HEK293 (cell line): ENCODE measurements at regions not wholly inside any gene's neighbourhood (a gene's known extent, or its start where the extent isn't known, plus 50 kb on each side); places are given as distances from the start of the nearest gene placed in this dataset.

Experiments used
- CTCF ChIA-PET: fragments of 350-600 bp; formaldehyde crosslinking; extraction: SDS; loops from one replicate; lab custom pipeline; 2021; ENCODE audit warnings: antibody characterized with exemption; lab: Yijun Ruan, JAX
- POLR2A ChIA-PET: fragments of 300-600 bp; formaldehyde crosslinking; extraction: SDS; loops from one replicate; lab custom pipeline; 2020; ENCODE audit warnings: antibody characterized with exemption, inconsistent platforms; lab: Yijun Ruan, JAX
- H3K27ac ChIP-seq: fragments of 200-500 bp; sonication (Bioruptor generic); 2 replicates; pipeline ENCODE4 v1.5.1; 2014; ENCODE audit warnings: low read depth, low read length, control low read depth, inconsistent platforms; ENCODE audit errors: extremely low read depth
- H3K36me3 ChIP-seq, 2 experiments: fragments of 200-500 bp in 1 of 2; sonication (Bioruptor generic) in 1 of 2; 1 replicate in 1 of 2; 2 replicates in 1 of 2; pipeline ENCODE4 v1.5.1; 2014 to 2017; ENCODE audit warnings: inconsistent platforms in 2 of 2, low read length in 2 of 2; ENCODE audit not compliant: control insufficient read depth in 2 of 2, insufficient read depth in 1 of 2
- H3K4me1 ChIP-seq: fragments of 200-500 bp; sonication (Bioruptor generic); 2 replicates; pipeline ENCODE4 v1.5.1; 2014; ENCODE audit warnings: mild to moderate bottlenecking, low read length, inconsistent platforms; ENCODE audit not compliant: control insufficient read depth, insufficient read depth
- H3K4me3 ChIP-seq: 2 replicates; pipeline ENCODE4 v1.5.1; 2011; ENCODE audit warnings: low read depth, mild to moderate bottlenecking, control low read depth, low read length, moderate library complexity
- H3K9me3 ChIP-seq: fragments of 200-500 bp; sonication (Bioruptor generic); 2 replicates; pipeline ENCODE4 v1.5.1; 2014; ENCODE audit warnings: low read depth, low read length, inconsistent platforms; ENCODE audit not compliant: control insufficient read depth, insufficient read depth
- BCL11B ChIP-seq: fragments of 450-650 bp; formaldehyde crosslinking; IDR thresholded peaks from 2 replicates; pipeline ENCODE4 v1.5.1; 2016; ENCODE audit warnings: low read depth, missing biosample characterization, missing genetic modification characterization
- OVOL3 ChIP-seq: fragments of 450-650 bp; formaldehyde crosslinking; IDR thresholded peaks from 2 replicates; pipeline ENCODE4 v1.5.1; 2016; ENCODE audit warnings: missing biosample characterization, missing genetic modification characterization
- REPIN1 ChIP-seq: fragments of 450-650 bp; formaldehyde crosslinking; IDR thresholded peaks from 2 replicates; pipeline ENCODE4 v1.5.1; 2017; ENCODE audit warnings: missing biosample characterization, missing genetic modification characterization, low read depth
- ZBTB8A ChIP-seq: fragments of 450-650 bp; formaldehyde crosslinking; IDR thresholded peaks from 2 replicates; pipeline ENCODE4 v1.5.1; 2016; ENCODE audit warnings: missing biosample characterization, missing genetic modification characterization
- ZFP3 ChIP-seq: fragments of 450-650 bp; formaldehyde crosslinking; IDR thresholded peaks from 2 replicates; pipeline ENCODE4 v1.5.1; 2016; ENCODE audit warnings: low read depth, missing biosample characterization, missing genetic modification characterization
- ZFP69B ChIP-seq: fragments of 450-650 bp; formaldehyde crosslinking; IDR thresholded peaks from 2 replicates; pipeline ENCODE4 v1.5.1; 2016; ENCODE audit warnings: missing biosample characterization, missing genetic modification characterization
- ZNF112 ChIP-seq: fragments of 450-650 bp; formaldehyde crosslinking; IDR thresholded peaks from 2 replicates; pipeline ENCODE4 v1.5.0; 2017; ENCODE audit warnings: missing biosample characterization, missing genetic modification characterization
- ZNF121 ChIP-seq: fragments of 450-650 bp; formaldehyde crosslinking; IDR thresholded peaks from 2 replicates; pipeline ENCODE4 v1.5.1; 2016; ENCODE audit warnings: missing biosample characterization, missing genetic modification characterization
- ZNF23 ChIP-seq: fragments of 450-650 bp; formaldehyde crosslinking; IDR thresholded peaks from 2 replicates; pipeline ENCODE4 v1.5.1; 2016; ENCODE audit warnings: missing biosample characterization, missing genetic modification characterization, borderline replicate concordance
- ZNF391 ChIP-seq: fragments of 450-650 bp; formaldehyde crosslinking; IDR thresholded peaks from 2 replicates; pipeline ENCODE4 v1.5.1; 2016; ENCODE audit warnings: low read depth, missing biosample characterization, missing genetic modification characterization, borderline replicate concordance
- ZNF548 ChIP-seq: fragments of 450-650 bp; formaldehyde crosslinking; IDR thresholded peaks from 2 replicates; pipeline ENCODE4 v1.5.1; 2016; ENCODE audit warnings: missing biosample characterization, missing genetic modification characterization
- ZNF555 ChIP-seq: fragments of 450-650 bp; formaldehyde crosslinking; conservative IDR thresholded peaks from 2 replicates; pipeline ENCODE4 v1.5.1; 2017; ENCODE audit warnings: missing biosample characterization, mild to moderate bottlenecking, missing genetic modification characterization, inconsistent platforms
- ZNF585B ChIP-seq: fragments of 450-650 bp; formaldehyde crosslinking; IDR thresholded peaks from 2 replicates; pipeline ENCODE4 v1.5.1; 2016; ENCODE audit warnings: missing biosample characterization, missing genetic modification characterization
- ZNF768 ChIP-seq: fragments of 450-650 bp; formaldehyde crosslinking; IDR thresholded peaks from 2 replicates; pipeline ENCODE4 v1.5.1; 2018; ENCODE audit warnings: missing biosample characterization, mild to moderate bottlenecking, missing genetic modification characterization
- ZXDB ChIP-seq: fragments of 450-650 bp; formaldehyde crosslinking; IDR thresholded peaks from 2 replicates; pipeline ENCODE4 v1.5.1; 2016; ENCODE audit warnings: missing biosample characterization, missing genetic modification characterization
- TF ChIP-seq, protein P1 (sequence below): fragments of 450-650 bp; formaldehyde crosslinking; IDR thresholded peaks from 2 replicates; pipeline ENCODE4 v1.5.1; 2017; ENCODE audit warnings: missing biosample characterization, missing genetic modification characterization
- TF ChIP-seq, protein P2 (sequence below): fragments of 450-650 bp; formaldehyde crosslinking; optimal IDR thresholded peaks from 2 replicates; pipeline ENCODE3; 2016; ENCODE audit warnings: missing biosample characterization, mild to moderate bottlenecking, missing genetic modification characterization
- TF ChIP-seq, protein P3 (sequence below): fragments of 450-650 bp; formaldehyde crosslinking; IDR thresholded peaks from 2 replicates; pipeline ENCODE4 v1.5.1; 2017; ENCODE audit warnings: missing biosample characterization, missing genetic modification characterization
- TF ChIP-seq, protein P4 (sequence below): fragments of 450-650 bp; formaldehyde crosslinking; IDR thresholded peaks from 2 replicates; pipeline ENCODE4 v1.5.1; 2016; ENCODE audit warnings: missing biosample characterization, missing genetic modification characterization, borderline replicate concordance
- TF ChIP-seq, protein P5 (sequence below): sonication (generic); formaldehyde crosslinking; IDR thresholded peaks from 2 replicates; pipeline ENCODE4 v1.8.1; 2022; ENCODE audit warnings: mild to moderate bottlenecking, moderate library complexity, missing genetic modification reagents
- TF ChIP-seq, protein P6 (sequence below): fragments of 450-650 bp; formaldehyde crosslinking; IDR thresholded peaks from 2 replicates; pipeline ENCODE4 v1.5.1; 2016; ENCODE audit warnings: missing biosample characterization, missing genetic modification characterization

DNA sequence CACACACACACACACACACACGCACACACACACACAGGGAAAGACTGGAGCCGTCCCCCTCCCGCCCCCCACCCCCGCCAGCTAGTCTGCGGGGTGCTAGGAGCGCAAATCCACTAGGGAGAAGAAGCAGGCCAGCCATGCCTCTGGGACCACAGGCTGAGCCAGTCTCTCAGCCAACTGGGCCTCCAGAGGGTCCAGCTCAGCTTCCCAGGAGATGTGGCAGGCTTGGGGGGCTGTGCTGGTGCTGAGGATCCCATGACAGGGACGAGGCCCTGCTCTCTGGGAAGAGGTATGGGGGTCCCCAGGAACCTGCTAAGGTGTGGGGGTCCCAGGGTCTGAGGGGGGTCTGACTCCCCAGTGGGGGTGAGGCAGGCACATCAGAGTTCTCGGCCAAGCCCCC is 133.5 kb downstream of the NCOR2 start:
- no peak for TF ChIP-seq ZNF555 (tag by site-specific recombination)
- TF ChIP-seq, protein P1, sequence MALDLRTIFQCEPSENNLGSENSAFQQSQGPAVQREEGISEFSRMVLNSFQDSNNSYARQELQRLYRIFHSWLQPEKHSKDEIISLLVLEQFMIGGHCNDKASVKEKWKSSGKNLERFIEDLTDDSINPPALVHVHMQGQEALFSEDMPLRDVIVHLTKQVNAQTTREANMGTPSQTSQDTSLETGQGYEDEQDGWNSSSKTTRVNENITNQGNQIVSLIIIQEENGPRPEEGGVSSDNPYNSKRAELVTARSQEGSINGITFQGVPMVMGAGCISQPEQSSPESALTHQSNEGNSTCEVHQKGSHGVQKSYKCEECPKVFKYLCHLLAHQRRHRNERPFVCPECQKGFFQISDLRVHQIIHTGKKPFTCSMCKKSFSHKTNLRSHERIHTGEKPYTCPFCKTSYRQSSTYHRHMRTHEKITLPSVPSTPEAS, result peak; percentile 84; the same call in 1 of the 2 replicates
- CTCF ChIA-PET, result no interaction called here
- H3K9me3 ChIP-seq, result no peaks in the 10 kb centered on the region
- no peak overlapping the region for H3K27ac ChIP-seq
- H3K36me3 ChIP-seq, result peaks cover 0 to 38% of the 10 kb centered on the region in 2 experiments; a peak in 2 of 3 replicates
- no peaks in the 10 kb centered on the region for H3K4me1 ChIP-seq
- H3K4me3 ChIP-seq, result no peak overlapping the region
- POLR2A ChIA-PET, result no interaction called here

DNA sequence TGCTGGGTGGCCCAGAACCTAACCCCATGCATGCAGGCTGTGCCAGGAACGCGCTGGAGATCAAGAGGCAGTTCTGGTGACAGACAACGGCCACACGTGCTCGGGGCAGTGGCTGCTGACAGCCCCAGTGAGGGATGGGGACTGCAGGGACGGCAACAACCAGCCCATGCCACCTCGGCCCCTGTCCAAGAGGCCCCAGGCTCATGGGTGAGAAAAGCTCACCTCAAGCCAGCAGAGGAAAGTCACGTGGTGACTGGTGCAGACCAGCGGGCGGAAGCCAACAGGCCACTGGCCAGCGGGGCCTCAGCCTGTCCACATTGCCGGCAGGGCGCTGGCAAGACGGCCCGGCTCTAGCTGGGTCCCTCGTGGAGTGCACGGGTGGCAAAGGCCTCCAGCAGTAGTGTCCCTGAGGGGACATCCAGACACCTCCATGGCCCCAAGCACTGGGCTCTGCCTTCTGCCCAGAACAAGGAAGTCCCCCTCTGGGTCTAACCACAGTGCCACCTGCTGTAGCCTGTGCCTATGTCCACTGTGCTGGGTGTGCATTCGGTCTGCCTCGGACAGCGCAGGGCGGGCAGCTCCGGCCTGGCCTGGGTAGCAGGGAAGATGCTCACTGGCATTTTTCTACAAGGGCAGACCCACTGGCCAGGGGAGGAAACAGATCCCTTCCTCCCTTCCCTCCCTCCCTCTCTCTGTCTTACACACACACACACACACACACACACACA is 134.1 kb downstream of the NCOR2 start:
- no peak overlapping the region for H3K27ac ChIP-seq

DNA sequence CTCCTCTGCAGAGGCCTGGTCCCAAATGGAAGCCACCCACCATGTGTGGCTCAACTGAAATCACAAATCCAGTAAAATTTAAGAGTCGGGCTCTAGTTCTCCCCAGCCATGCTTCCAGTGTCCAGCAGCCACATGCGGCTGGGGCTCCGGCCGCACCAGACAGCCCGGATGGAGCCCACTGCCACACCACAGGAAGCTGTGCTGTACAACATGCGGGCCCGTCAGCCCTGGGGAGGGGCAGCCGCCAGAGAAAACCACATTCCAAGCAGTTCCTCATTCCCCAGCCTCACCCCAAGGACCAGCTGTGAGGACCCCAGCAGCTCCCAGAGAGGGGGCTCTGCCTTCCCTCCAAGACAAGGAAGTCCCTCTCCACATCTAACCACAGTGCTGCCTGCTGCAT is 135.0 kb downstream of the NCOR2 start:
- H3K27ac ChIP-seq, result no peak overlapping the region
- POLR2A ChIA-PET, result no interaction called here
- no peaks in the 10 kb centered on the region for H3K9me3 ChIP-seq
- TF ChIP-seq OVOL3 (tag by site-specific recombination) (no peak), ZXDB (tag by site-specific recombination) (no peak), ZNF768 (tag by site-specific recombination) (no peak), ZNF121 (no peak), ZBTB8A (no peak), ZNF548 (tag by site-specific recombination) (no peak)
- TF ChIP-seq, protein P2, sequence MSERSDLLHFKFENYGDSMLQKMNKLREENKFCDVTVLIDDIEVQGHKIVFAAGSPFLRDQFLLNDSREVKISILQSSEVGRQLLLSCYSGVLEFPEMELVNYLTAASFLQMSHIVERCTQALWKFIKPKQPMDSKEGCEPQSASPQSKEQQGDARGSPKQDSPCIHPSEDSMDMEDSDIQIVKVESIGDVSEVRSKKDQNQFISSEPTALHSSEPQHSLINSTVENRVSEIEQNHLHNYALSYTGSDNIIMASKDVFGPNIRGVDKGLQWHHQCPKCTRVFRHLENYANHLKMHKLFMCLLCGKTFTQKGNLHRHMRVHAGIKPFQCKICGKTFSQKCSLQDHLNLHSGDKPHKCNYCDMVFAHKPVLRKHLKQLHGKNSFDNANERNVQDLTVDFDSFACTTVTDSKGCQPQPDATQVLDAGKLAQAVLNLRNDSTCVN, result no peak
- TF ChIP-seq, protein P3, sequence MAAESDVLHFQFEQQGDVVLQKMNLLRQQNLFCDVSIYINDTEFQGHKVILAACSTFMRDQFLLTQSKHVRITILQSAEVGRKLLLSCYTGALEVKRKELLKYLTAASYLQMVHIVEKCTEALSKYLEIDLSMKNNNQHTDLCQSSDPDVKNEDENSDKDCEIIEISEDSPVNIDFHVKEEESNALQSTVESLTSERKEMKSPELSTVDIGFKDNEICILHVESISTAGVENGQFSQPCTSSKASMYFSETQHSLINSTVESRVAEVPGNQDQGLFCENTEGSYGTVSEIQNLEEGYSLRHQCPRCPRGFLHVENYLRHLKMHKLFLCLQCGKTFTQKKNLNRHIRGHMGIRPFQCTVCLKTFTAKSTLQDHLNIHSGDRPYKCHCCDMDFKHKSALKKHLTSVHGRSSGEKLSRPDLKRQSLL (tag by site-specific recombination), result no peak
- TF ChIP-seq, all 188 proteins: peak for 0
- Histone ChIP-seq H3K4me1 (no peaks in the 10 kb centered on the region), H3K4me3 (no peak overlapping the region), H3K36me3 (peaks cover 0 to 45% of the 10 kb centered on the region in 2 experiments; a peak in 2 of 3 replicates)
- CTCF ChIA-PET, result no interaction called here

More for the DNA sequence above, 134.1 kb downstream of the NCOR2 start:
- Histone ChIP-seq H3K4me1 (no peaks in the 10 kb centered on the region), H3K36me3 (peaks cover 0 to 41% of the 10 kb centered on the region in 2 experiments; a peak in 2 of 3 replicates), H3K4me3 (no peak overlapping the region), H3K9me3 (no peaks in the 10 kb centered on the region)
- POLR2A ChIA-PET, result no interaction called here
- CTCF ChIA-PET, result interaction anchor here (0.5 kb wide), 1 partner anchor 237 kb away, joined by 4 read pairs; no protein-coding TSS in a partner anchor
- TF ChIP-seq ZFP69B, result no peak
- TF ChIP-seq ZNF391, result no peak
- no peak for TF ChIP-seq BCL11B (tag by site-specific recombination)
- TF ChIP-seq, protein P4, sequence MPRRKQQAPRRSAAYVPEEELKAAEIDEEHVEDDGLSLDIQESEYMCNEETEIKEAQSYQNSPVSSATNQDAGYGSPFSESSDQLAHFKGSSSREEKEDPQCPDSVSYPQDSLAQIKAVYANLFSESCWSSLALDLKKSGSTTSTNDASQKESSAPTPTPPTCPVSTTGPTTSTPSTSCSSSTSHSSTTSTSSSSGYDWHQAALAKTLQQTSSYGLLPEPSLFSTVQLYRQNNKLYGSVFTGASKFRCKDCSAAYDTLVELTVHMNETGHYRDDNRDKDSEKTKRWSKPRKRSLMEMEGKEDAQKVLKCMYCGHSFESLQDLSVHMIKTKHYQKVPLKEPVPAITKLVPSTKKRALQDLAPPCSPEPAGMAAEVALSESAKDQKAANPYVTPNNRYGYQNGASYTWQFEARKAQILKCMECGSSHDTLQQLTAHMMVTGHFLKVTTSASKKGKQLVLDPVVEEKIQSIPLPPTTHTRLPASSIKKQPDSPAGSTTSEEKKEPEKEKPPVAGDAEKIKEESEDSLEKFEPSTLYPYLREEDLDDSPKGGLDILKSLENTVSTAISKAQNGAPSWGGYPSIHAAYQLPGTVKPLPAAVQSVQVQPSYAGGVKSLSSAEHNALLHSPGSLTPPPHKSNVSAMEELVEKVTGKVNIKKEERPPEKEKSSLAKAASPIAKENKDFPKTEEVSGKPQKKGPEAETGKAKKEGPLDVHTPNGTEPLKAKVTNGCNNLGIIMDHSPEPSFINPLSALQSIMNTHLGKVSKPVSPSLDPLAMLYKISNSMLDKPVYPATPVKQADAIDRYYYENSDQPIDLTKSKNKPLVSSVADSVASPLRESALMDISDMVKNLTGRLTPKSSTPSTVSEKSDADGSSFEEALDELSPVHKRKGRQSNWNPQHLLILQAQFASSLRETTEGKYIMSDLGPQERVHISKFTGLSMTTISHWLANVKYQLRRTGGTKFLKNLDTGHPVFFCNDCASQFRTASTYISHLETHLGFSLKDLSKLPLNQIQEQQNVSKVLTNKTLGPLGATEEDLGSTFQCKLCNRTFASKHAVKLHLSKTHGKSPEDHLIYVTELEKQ (tag by site-specific recombination), result no peak
- TF ChIP-seq, protein P5, sequence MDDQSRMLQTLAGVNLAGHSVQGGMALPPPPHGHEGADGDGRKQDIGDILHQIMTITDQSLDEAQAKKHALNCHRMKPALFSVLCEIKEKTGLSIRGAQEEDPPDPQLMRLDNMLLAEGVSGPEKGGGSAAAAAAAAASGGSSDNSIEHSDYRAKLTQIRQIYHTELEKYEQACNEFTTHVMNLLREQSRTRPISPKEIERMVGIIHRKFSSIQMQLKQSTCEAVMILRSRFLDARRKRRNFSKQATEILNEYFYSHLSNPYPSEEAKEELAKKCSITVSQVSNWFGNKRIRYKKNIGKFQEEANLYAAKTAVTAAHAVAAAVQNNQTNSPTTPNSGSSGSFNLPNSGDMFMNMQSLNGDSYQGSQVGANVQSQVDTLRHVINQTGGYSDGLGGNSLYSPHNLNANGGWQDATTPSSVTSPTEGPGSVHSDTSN, result no peak
- TF ChIP-seq, protein P6, sequence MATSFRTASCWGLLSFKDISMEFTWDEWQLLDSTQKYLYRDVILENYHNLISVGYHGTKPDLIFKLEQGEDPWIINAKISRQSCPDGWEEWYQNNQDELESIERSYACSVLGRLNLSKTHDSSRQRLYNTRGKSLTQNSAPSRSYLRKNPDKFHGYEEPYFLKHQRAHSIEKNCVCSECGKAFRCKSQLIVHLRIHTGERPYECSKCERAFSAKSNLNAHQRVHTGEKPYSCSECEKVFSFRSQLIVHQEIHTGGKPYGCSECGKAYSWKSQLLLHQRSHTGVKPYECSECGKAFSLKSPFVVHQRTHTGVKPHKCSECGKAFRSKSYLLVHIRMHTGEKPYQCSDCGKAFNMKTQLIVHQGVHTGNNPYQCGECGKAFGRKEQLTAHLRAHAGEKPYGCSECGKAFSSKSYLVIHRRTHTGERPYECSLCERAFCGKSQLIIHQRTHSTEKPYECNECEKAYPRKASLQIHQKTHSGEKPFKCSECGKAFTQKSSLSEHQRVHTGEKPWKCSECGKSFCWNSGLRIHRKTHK (tag by site-specific recombination), result no peak
- TF ChIP-seq ZFP3 (tag by site-specific recombination), result no peak
- TF ChIP-seq REPIN1 (tag by site-specific recombination), result no peak
- no peak for TF ChIP-seq ZNF112
- no peak for TF ChIP-seq ZNF585B (tag by site-specific recombination)
- no peak for TF ChIP-seq ZNF23
